ENCODE measurements at regions not wholly inside any gene's neighbourhood (a gene's known extent, or its start where the extent isn't known, plus 50 kb on each side); places are given as distances from the start of the nearest gene placed in this dataset.

- no peak for DNase-seq (ENCODE audit: low read depth)
- H3K9ac ChIP-seq (ENCODE audit: low read length): no peak overlapping the region
- no peak overlapping the region for H3K4me3 ChIP-seq (ENCODE audit: low read length)
- no peaks in the 10 kb centered on the region for H3K36me3 ChIP-seq (ENCODE audit: control insufficient read depth, insufficient read depth, low read length, severe bottlenecking)
- no peaks in the 10 kb centered on the region for H3K4me1 ChIP-seq (ENCODE audit: control insufficient read depth, insufficient read depth, low read length)
- H3K9me3 ChIP-seq (ENCODE audit: control insufficient read depth, low read length): peaks cover 29% of the 10 kb centered on the region
- peaks cover 12% of the 10 kb centered on the region for H3K27me3 ChIP-seq (replicated peaks; ENCODE audit: control insufficient read depth, insufficient read depth, low read length)
Measured at GRCh38 chr16:51009813-51010212, 141.3 kb downstream of the SALL1 start.

GRCh38 chr16:51009359-51009758 is 141.7 kb downstream of the SALL1 start:
- H3K9me3 ChIP-seq (ENCODE audit: control insufficient read depth, low read length): peaks cover 29% of the 10 kb centered on the region

GRCh38 chr16:51008607-51009006 is 142.5 kb downstream of the SALL1 start:
- Histone ChIP-seq H3K27me3 (replicated peaks; ENCODE audit: control insufficient read depth, insufficient read depth, low read length) (peaks cover 12% of the 10 kb centered on the region), H3K4me1 (ENCODE audit: control insufficient read depth, insufficient read depth, low read length) (no peaks in the 10 kb centered on the region), H3K9ac (ENCODE audit: low read length) (no peak overlapping the region), H3K9me3 (ENCODE audit: control insufficient read depth, low read length) (peaks cover 29% of the 10 kb centered on the region), H3K36me3 (ENCODE audit: control insufficient read depth, insufficient read depth, low read length, severe bottlenecking) (no peaks in the 10 kb centered on the region), H3K4me3 (ENCODE audit: low read length) (no peak overlapping the region)
- no peak for DNase-seq (ENCODE audit: low read depth)

More at GRCh38 chr16:51009359-51009758, 141.7 kb downstream of the SALL1 start:
- Histone ChIP-seq H3K4me1 (ENCODE audit: control insufficient read depth, insufficient read depth, low read length) (no peaks in the 10 kb centered on the region), H3K27me3 (replicated peaks; ENCODE audit: control insufficient read depth, insufficient read depth, low read length) (peaks cover 12% of the 10 kb centered on the region), H3K9ac (ENCODE audit: low read length) (no peak overlapping the region), H3K4me3 (ENCODE audit: low read length) (no peak overlapping the region), H3K36me3 (ENCODE audit: control insufficient read depth, insufficient read depth, low read length, severe bottlenecking) (no peaks in the 10 kb centered on the region)
- DNase-seq (ENCODE audit: low read depth): no peak

- Histone ChIP-seq H3K9me3 (ENCODE audit: control insufficient read depth, low read length) (peaks cover 29% of the 10 kb centered on the region), H3K9ac (ENCODE audit: low read length) (no peak overlapping the region), H3K4me3 (ENCODE audit: low read length) (no peak overlapping the region), H3K36me3 (ENCODE audit: control insufficient read depth, insufficient read depth, low read length, severe bottlenecking) (no peaks in the 10 kb centered on the region), H3K27me3 (replicated peaks; ENCODE audit: control insufficient read depth, insufficient read depth, low read length) (peaks cover 10% of the 10 kb centered on the region), H3K4me1 (ENCODE audit: control insufficient read depth, insufficient read depth, low read length) (no peaks in the 10 kb centered on the region)
- no peak for DNase-seq (ENCODE audit: low read depth)
Measured at GRCh38 chr16:51008037-51008436, 143.0 kb downstream of the SALL1 start.

- Histone ChIP-seq H3K4me3 (ENCODE audit: low read length) (no peak overlapping the region), H3K9me3 (ENCODE audit: control insufficient read depth, low read length) (peaks cover 17% of the 10 kb centered on the region), H3K27me3 (replicated peaks; ENCODE audit: control insufficient read depth, insufficient read depth, low read length) (peaks cover 3% of the 10 kb centered on the region), H3K4me1 (ENCODE audit: control insufficient read depth, insufficient read depth, low read length) (no peaks in the 10 kb centered on the region), H3K36me3 (ENCODE audit: control insufficient read depth, insufficient read depth, low read length, severe bottlenecking) (no peaks in the 10 kb centered on the region), H3K9ac (ENCODE audit: low read length) (no peak overlapping the region)
- no peak for DNase-seq (ENCODE audit: low read depth)
Measured at GRCh38 chr16:51003850-51004566, 147.1 kb downstream of the SALL1 start.

GRCh38 chr16:51002881-51003490 is 148.1 kb downstream of the SALL1 start:
- DNase-seq (ENCODE audit: low read depth): no peak
- Histone ChIP-seq H3K27me3 (replicated peaks; ENCODE audit: control insufficient read depth, insufficient read depth, low read length) (peaks cover 5% of the 10 kb centered on the region), H3K36me3 (ENCODE audit: control insufficient read depth, insufficient read depth, low read length, severe bottlenecking) (no peaks in the 10 kb centered on the region), H3K4me1 (ENCODE audit: control insufficient read depth, insufficient read depth, low read length) (no peaks in the 10 kb centered on the region), H3K9ac (ENCODE audit: low read length) (no peak overlapping the region), H3K9me3 (ENCODE audit: control insufficient read depth, low read length) (peaks cover 15% of the 10 kb centered on the region), H3K4me3 (ENCODE audit: low read length) (no peak overlapping the region)

GRCh38 chr16:50999181-50999580 is 151.9 kb downstream of the SALL1 start:
- Histone ChIP-seq H3K9ac (ENCODE audit: low read length) (no peak overlapping the region), H3K4me3 (ENCODE audit: low read length) (no peak overlapping the region)
- DNase-seq (ENCODE audit: low read depth): no peak

GRCh38 chr16:50998411-50998810 is 152.7 kb downstream of the SALL1 start:
- no peaks in the 10 kb centered on the region for H3K36me3 ChIP-seq (ENCODE audit: control insufficient read depth, insufficient read depth, low read length, severe bottlenecking)
- no peak for DNase-seq (ENCODE audit: low read depth)
- H3K9me3 ChIP-seq (ENCODE audit: control insufficient read depth, low read length): no peaks in the 10 kb centered on the region
- no peak overlapping the region for H3K4me3 ChIP-seq (ENCODE audit: low read length)
- peaks cover 13% of the 10 kb centered on the region for H3K27me3 ChIP-seq (replicated peaks; ENCODE audit: control insufficient read depth, insufficient read depth, low read length)
- H3K4me1 ChIP-seq (ENCODE audit: control insufficient read depth, insufficient read depth, low read length): no peaks in the 10 kb centered on the region
- no peak overlapping the region for H3K9ac ChIP-seq (ENCODE audit: low read length)

More at GRCh38 chr16:50999181-50999580, 151.9 kb downstream of the SALL1 start:
- no peaks in the 10 kb centered on the region for H3K4me1 ChIP-seq (ENCODE audit: control insufficient read depth, insufficient read depth, low read length)
- H3K9me3 ChIP-seq (ENCODE audit: control insufficient read depth, low read length): no peaks in the 10 kb centered on the region
- peaks cover 13% of the 10 kb centered on the region for H3K27me3 ChIP-seq (replicated peaks; ENCODE audit: control insufficient read depth, insufficient read depth, low read length)
- no peaks in the 10 kb centered on the region for H3K36me3 ChIP-seq (ENCODE audit: control insufficient read depth, insufficient read depth, low read length, severe bottlenecking)

- Histone ChIP-seq H3K9ac (ENCODE audit: low read length) (no peak overlapping the region), H3K27me3 (replicated peaks; ENCODE audit: control insufficient read depth, insufficient read depth, low read length) (peaks cover 13% of the 10 kb centered on the region), H3K4me1 (ENCODE audit: control insufficient read depth, insufficient read depth, low read length) (no peaks in the 10 kb centered on the region), H3K4me3 (ENCODE audit: low read length) (no peak overlapping the region), H3K36me3 (ENCODE audit: control insufficient read depth, insufficient read depth, low read length, severe bottlenecking) (no peaks in the 10 kb centered on the region), H3K9me3 (ENCODE audit: control insufficient read depth, low read length) (no peaks in the 10 kb centered on the region)
- no peak for DNase-seq (ENCODE audit: low read depth)
Measured at GRCh38 chr16:50997679-50998078, 153.4 kb downstream of the SALL1 start.

GRCh38 chr16:50996830-50997186 is 154.3 kb downstream of the SALL1 start:
- Histone ChIP-seq H3K27me3 (replicated peaks; ENCODE audit: control insufficient read depth, insufficient read depth, low read length) (peaks cover 10% of the 10 kb centered on the region), H3K9me3 (ENCODE audit: control insufficient read depth, low read length) (no peaks in the 10 kb centered on the region), H3K4me3 (ENCODE audit: low read length) (no peak overlapping the region), H3K4me1 (ENCODE audit: control insufficient read depth, insufficient read depth, low read length) (no peaks in the 10 kb centered on the region), H3K36me3 (ENCODE audit: control insufficient read depth, insufficient read depth, low read length, severe bottlenecking) (no peaks in the 10 kb centered on the region), H3K9ac (ENCODE audit: low read length) (no peak overlapping the region)
- DNase-seq (ENCODE audit: low read depth): no peak

- no peak for DNase-seq (ENCODE audit: low read depth)
- peaks cover 10% of the 10 kb centered on the region for H3K27me3 ChIP-seq (replicated peaks; ENCODE audit: control insufficient read depth, insufficient read depth, low read length)
- no peak overlapping the region for H3K9ac ChIP-seq (ENCODE audit: low read length)
- H3K4me1 ChIP-seq (ENCODE audit: control insufficient read depth, insufficient read depth, low read length): no peaks in the 10 kb centered on the region
- no peaks in the 10 kb centered on the region for H3K9me3 ChIP-seq (ENCODE audit: control insufficient read depth, low read length)
- no peaks in the 10 kb centered on the region for H3K36me3 ChIP-seq (ENCODE audit: control insufficient read depth, insufficient read depth, low read length, severe bottlenecking)
- H3K4me3 ChIP-seq (ENCODE audit: low read length): no peak overlapping the region
Measured at GRCh38 chr16:50996166-50996829, 154.8 kb downstream of the SALL1 start.
